Dermis microvascular lymphatic vessel endothelial cell (primary cell): ENCODE measurements at regions not wholly inside any gene's neighbourhood (a gene's known extent, or its start where the extent isn't known, plus 50 kb on each side); places are given as distances from the start of the nearest gene placed in this dataset.

Source experiments
- DNase-seq, 2 donors: peaks; one replicate each; pipeline versions ENCODE4 v3.0.0 to v3.0.0-alpha.2; 2010; ENCODE audit warnings: low read depth in 2 of 2

DNA sequence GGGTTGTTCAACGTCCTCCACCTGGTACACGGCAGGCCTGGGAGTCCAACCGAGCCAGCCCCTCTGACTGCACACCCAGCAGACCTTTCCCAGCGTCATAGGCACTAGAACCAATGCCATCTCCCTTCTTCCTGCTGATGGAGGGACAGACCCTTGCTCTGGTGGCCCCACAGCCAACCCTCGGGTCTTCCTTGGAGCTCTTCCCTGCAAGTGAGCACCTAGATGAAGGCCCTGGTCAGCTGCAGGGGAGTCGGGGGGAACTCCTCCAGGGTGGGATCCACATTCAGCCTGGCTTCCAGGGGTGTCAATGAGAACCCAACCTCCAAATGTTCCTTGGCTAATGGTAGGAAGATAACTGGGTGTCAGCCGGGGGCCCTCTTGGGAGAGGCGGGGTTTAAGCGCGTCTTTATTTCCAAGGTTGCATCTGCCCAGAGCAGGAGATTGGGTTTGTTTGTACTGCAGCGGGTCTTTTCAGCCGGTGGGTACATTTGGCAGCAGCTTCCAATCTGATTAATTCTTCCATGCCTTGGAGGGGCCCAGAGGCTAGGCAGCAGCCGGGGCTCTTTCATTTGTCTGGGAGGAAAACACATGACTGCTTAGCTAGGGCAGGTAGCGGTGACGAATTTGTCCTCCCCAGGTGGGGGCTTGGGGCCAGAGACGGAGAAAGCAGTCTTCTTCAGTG is 56.0 kb upstream of the SHISAL1 start:
- DNase-seq: no peak

DNA sequence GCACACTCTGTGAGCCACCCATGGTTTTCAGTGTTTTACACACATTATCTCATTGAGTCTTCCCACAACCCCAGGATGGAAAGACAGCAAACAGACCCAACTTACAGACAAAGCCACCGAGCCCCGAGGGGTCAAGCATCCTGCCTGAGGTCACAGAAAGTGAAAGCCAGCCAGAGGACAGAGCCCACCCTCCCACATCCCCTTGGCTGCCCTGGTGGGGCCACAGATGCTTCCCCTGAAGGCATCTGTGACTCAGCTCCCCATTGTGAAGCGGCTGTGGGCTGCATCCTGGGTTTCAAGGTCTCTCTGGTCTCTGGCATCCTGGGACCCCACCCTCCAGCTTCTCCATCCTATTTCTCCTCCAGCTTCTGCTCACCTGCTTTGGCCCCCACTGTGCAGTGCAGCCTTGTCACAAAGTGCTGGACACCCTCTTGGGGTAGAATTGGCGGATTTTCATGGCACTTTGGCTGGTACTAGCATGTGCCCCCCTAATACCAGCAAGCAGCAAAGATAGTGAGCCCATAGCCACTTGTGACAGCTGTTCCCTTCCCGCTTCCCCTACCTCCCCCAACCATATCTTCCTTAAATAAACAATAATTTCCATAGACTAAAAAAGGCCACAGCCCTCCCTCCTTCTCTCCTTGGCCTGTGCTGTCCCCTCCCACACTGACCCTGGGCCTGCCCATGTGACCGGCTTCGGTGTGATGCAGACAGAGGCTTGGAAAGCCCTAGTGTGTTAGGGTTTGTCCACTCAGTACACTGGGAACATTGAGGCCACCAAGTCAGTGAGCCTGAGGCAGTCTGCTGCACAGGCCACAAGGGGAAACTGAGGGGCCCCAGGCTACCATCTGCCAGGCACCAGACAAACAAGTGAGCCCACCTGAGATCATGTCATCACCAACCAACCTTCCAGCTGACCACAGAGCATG is 53.9 kb upstream of the SHISAL1 start:
- peak in 1 of 2 donors; percentile 21 for DNase-seq

DNA sequence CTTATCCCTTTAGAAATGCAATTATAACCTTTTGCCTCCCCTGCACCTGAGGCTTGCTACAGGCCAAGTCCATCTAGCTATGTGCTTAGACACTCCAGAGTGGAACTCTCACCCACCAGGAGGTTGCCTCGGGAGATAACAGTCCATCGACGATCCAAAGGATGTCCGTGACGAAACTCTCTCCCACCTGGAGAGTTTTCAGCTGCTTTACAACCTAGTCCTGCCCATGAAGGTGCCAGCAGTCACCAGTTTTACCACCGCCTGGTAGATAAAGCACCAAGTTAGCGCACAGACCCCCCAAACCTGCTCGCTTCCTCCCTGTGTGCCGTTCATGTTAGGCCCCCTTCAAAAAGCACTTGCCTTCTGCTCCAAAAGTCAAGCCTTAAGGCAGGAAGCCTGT is 53.1 kb upstream of the SHISAL1 start:
- no peak for DNase-seq

DNA sequence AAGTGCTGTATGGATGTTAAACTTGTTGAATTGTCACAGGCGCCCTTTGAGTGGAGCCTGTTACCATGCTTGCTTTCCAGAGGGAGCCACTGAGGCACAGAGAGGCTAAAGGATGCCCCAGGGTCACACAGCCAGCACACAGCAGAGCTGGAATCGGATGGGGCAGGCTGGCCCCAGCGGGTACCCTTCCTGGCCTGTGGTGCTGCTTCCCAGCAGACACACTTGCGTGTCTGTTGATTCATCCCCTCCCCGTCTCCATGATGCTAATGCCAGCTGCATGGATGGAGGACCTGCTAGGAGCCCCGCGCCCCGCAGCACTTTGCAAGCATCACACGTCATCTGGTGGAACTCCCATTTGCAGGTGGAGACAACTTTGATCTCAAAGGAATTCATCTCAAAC is 52.4 kb upstream of the SHISAL1 start:
- DNase-seq: no peak

DNA sequence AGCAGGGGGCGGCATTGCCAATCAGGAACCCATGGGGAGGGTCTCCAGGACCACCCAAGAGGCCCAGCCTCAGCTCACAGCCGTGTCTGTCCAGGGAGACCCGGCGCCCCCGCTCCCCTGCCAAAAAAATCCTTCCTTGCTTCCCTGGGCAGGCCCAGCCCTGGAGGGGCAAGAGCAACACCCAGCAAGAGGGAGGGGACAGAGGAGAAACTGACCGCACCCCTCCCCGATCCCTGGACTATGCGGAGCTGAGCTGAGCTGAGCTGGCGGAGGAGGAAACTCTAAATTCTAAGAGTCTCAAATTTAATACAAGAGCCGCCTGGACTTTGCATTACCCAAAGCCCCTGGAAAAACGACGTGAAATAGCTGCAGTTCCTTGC is 52.0 kb upstream of the SHISAL1 start:
- no peak for DNase-seq

DNA sequence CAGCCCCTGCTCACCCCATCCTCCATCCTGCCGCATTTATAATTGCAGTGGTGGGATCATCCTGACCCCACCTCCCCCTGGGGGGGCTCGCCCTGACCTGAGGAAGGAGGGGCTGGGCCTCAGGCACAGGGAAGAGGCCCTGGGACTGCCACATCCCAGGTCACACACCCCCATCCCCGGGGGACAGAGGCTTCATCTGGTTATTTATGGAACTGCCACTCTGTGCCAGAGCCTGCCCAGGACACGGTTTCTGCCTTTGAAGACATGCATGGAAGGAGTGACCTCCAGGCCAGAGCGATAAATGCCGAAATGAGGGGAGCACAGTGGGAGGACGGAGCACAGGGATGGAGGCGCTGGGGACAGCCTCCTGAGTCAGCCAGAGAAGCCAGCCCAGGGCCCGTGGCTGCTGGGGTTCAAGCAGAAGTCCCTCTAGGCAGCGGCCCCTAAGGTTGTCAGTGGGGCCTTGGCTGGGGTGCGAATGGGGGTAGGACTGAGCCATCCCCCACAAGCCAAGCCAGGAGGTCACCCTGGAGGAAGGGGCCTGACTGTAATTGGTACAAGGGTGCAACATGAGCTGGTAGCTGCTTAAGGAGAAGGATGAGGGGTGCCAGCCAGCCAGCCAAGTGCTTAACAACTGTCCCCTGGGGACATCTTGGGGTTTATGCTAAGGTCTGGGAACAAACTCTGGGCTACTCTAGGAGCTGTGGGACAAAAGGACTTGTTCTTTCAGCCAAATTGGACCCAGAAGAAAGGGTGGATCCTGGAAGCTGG is 51.4 kb upstream of the SHISAL1 start:
- DNase-seq: no peak

DNA sequence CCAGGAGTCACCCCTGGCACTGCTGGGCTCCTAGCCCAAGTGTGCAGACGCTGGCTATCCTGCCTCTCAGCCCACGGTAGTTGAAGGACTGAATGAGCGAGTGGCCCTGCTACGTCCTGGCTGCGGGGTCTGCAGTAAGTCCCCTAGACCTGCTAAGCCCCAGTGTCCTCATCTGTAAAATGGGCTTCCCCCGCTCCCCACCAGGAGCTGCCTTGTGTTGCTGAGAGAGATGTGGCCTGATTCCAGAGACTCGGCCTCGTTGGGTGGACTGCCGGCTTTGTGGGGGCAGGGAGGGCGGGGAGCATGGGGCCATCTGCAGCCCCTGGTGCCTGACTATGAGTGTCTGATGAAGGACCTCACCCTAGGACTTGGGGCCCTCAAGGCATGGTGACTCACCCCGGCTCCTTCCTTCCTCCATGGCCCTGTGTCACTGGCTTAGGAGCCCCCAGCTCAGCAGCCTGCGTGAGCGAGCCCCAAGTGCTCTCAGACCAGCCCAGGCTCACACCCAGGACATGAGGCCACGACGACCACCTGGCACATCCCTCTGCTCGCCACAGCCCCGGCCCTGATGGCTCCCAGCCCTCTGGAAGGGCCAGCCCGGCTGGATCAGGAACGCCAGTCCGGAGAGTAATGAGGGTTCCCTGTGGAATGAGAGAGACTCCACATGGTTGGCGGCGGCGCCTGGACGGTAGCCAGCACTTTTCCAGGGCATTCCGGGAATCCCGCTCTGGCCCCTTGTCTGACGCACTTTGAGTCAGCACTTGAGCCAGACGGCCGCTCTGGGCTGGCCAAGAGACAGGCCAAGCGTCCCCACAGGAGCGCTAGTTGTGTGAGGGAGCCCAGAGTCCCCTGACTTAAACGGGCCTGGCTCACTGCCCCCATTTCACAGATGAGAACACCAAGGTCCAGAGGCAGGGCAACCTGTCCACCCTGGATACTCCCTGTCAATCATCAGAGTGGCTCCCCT is 50.5 kb upstream of the SHISAL1 start:
- peak; percentile 55 to 91 for DNase-seq

DNA sequence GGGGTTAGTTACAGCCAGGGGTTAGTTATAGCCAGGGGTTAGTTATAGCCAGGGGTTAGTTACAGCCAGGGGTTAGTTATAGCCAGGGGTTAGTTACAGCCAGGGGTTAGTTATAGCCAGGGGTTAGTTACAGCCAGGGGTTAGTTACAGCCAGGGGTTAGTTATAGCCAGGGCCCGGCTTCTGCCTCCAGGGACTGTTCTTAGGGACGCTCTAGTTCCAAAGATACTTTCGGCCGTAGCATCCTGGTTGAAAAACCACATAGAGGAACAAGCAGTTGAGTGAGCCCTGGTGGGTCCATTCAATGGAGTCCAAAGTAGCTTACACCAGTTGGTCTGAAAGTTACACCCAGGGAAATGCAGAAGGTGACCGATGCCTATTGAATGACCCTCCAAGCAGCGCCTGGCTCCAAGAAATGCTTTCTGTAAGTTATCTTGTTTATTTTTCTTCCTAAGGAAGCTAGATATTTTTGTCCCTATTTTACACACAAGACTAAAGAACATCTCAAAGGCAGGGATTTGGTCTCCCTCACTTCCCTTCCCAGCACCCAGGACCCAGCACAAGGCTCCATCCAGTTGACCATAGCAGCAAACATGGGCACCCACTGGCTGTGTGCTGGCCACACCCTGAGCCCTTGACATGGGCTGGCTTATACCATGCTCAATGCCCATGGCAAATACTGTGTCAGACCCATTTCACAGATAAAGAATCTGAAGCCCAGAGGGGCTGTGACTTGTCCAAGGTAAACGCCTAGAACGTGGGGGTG is 49.7 kb upstream of the SHISAL1 start:
- DNase-seq: no peak
